Rectal smooth muscle tissue (tissue), 1 donor: ENCODE measurements at regions not wholly inside any gene's neighbourhood (a gene's known extent, or its start where the extent isn't known, plus 50 kb on each side); places are given as distances from the start of the nearest gene placed in this dataset.

Experiments
- H3K27ac ChIP-seq: one replicate; pipeline ENCODE4 v1.7.0; 2013; ENCODE audit warnings: low read depth, low read length, inconsistent platforms
- H3K27me3 ChIP-seq: one replicate; pipeline ENCODE4 v1.7.0; 2013; ENCODE audit warnings: low read length; ENCODE audit not compliant: control insufficient read depth, insufficient read depth
- H3K36me3 ChIP-seq: one replicate; pipeline ENCODE4 v1.7.0; 2013; ENCODE audit warnings: low read length; ENCODE audit not compliant: control insufficient read depth, insufficient read depth
- H3K4me1 ChIP-seq: one replicate; pipeline ENCODE4 v1.7.0; 2013; ENCODE audit warnings: low read length; ENCODE audit not compliant: control insufficient read depth, insufficient read depth
- H3K4me3 ChIP-seq: one replicate; pipeline ENCODE4 v1.7.0; 2013; ENCODE audit warnings: low read length
- H3K9ac ChIP-seq: one replicate; pipeline ENCODE4 v1.7.0; 2013; ENCODE audit warnings: low read length

DNA sequence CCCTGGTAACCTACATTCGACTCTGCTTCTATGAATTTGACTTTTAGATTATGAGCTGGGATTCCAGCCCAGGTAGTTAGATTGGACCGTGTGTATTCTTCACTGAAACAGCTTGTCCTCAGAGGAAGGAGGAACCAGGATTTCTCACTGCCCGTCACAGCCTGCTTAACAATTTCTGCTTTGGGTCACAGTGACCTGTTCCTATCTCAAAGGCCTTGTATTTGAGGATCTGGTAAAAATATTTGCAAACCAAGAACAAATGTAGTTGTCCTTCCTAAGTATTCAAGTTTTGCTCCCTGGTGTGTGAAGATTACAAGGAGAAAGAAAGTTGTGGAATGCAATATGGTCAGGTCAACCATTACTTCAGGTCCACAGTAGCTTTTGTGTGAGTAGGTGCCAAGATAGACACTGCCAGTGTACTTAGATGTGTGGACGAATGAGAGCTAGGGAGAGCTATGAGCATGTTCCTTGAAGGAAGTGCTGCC is 55.1 kb downstream of the KIF4B start:
- Histone ChIP-seq H3K36me3 (no peaks in the 10 kb centered on the region), H3K27ac (no peak overlapping the region), H3K4me1 (no peaks in the 10 kb centered on the region), H3K27me3 (no peaks in the 10 kb centered on the region), H3K9ac (no peak overlapping the region), H3K4me3 (no peak overlapping the region)

DNA sequence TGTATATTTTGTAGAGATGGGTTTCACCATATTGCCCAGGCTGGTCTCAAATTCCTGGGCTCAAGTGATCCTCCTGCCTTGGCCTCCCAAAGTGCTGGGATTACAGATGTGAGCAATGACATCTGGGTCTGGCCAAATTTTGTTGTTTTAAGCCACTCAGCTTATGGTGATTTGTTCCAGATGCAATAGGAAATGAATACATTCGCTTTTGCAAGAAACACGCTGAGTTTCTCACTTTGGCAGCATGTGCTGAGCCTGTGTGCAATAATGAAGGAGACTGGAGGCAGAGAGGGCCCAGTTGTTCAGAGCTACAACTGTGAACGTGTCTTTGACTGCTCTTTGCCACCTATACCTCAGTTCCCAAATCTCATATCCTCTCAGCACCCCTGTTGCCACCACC is 56.4 kb downstream of the KIF4B start:
- Histone ChIP-seq H3K9ac (no peak overlapping the region), H3K36me3 (no peaks in the 10 kb centered on the region), H3K27me3 (no peaks in the 10 kb centered on the region), H3K4me1 (no peaks in the 10 kb centered on the region), H3K4me3 (no peak overlapping the region), H3K27ac (no peak overlapping the region)

GRCh38 chr5:155070781-155071180 is 57.2 kb downstream of the KIF4B start:
- Histone ChIP-seq H3K36me3 (no peaks in the 10 kb centered on the region), H3K27ac (no peak overlapping the region), H3K9ac (no peak overlapping the region), H3K4me3 (no peak overlapping the region), H3K4me1 (no peaks in the 10 kb centered on the region), H3K27me3 (no peaks in the 10 kb centered on the region)

- H3K4me1 ChIP-seq, result no peaks in the 10 kb centered on the region
- no peaks in the 10 kb centered on the region for H3K36me3 ChIP-seq
- H3K4me3 ChIP-seq, result no peak overlapping the region
- H3K9ac ChIP-seq, result no peak overlapping the region
- no peaks in the 10 kb centered on the region for H3K27me3 ChIP-seq
- H3K27ac ChIP-seq, result no peak overlapping the region
Observed at GRCh38 chr5:155076379-155076778, 62.8 kb downstream of the KIF4B start.

- Histone ChIP-seq H3K27ac (no peak overlapping the region), H3K4me3 (no peak overlapping the region), H3K36me3 (no peaks in the 10 kb centered on the region), H3K4me1 (no peaks in the 10 kb centered on the region), H3K27me3 (no peaks in the 10 kb centered on the region), H3K9ac (no peak overlapping the region)
Observed at GRCh38 chr5:155079698-155080097, 66.1 kb downstream of the KIF4B start.

GRCh38 chr5:155080721-155081120 is 67.2 kb downstream of the KIF4B start:
- Histone ChIP-seq H3K9ac (no peak overlapping the region), H3K4me3 (no peak overlapping the region), H3K4me1 (no peaks in the 10 kb centered on the region), H3K27me3 (no peaks in the 10 kb centered on the region), H3K27ac (no peak overlapping the region), H3K36me3 (no peaks in the 10 kb centered on the region)

GRCh38 chr5:155081618-155082017 is 68.1 kb downstream of the KIF4B start:
- H3K27ac ChIP-seq, result no peak overlapping the region
- no peak overlapping the region for H3K9ac ChIP-seq
- no peaks in the 10 kb centered on the region for H3K36me3 ChIP-seq
- no peak overlapping the region for H3K4me3 ChIP-seq
- no peaks in the 10 kb centered on the region for H3K4me1 ChIP-seq
- no peaks in the 10 kb centered on the region for H3K27me3 ChIP-seq

GRCh38 chr5:155082401-155082800 is 68.8 kb downstream of the KIF4B start:
- peaks cover 1% of the 10 kb centered on the region for H3K4me1 ChIP-seq
- no peak overlapping the region for H3K27ac ChIP-seq
- H3K27me3 ChIP-seq, result no peaks in the 10 kb centered on the region
- no peak overlapping the region for H3K4me3 ChIP-seq
- H3K9ac ChIP-seq, result no peak overlapping the region
- H3K36me3 ChIP-seq, result no peaks in the 10 kb centered on the region

GRCh38 chr5:155085282-155085989 is 71.9 kb downstream of the KIF4B start:
- peaks cover 7% of the 10 kb centered on the region for H3K4me1 ChIP-seq
- H3K27ac ChIP-seq, result no peak overlapping the region
- no peaks in the 10 kb centered on the region for H3K27me3 ChIP-seq
- H3K4me3 ChIP-seq, result no peak overlapping the region
- H3K36me3 ChIP-seq, result no peaks in the 10 kb centered on the region
- no peak overlapping the region for H3K9ac ChIP-seq

- Histone ChIP-seq H3K4me1 (peaks cover 10% of the 10 kb centered on the region), H3K9ac (no peak overlapping the region), H3K27me3 (no peaks in the 10 kb centered on the region), H3K27ac (no peak overlapping the region), H3K4me3 (no peak overlapping the region), H3K36me3 (no peaks in the 10 kb centered on the region)
Observed at GRCh38 chr5:155087036-155087435, 73.5 kb downstream of the KIF4B start.

GRCh38 chr5:155088811-155089210 is 75.3 kb downstream of the KIF4B start:
- Histone ChIP-seq H3K36me3 (no peaks in the 10 kb centered on the region), H3K27ac (no peak overlapping the region), H3K27me3 (no peaks in the 10 kb centered on the region), H3K9ac (no peak overlapping the region), H3K4me3 (no peak overlapping the region), H3K4me1 (peaks cover 10% of the 10 kb centered on the region)

GRCh38 chr5:155089643-155090042 is 76.1 kb downstream of the KIF4B start:
- H3K9ac ChIP-seq, result no peak overlapping the region
- H3K27ac ChIP-seq, result no peak overlapping the region
- peaks cover 10% of the 10 kb centered on the region for H3K4me1 ChIP-seq
- no peaks in the 10 kb centered on the region for H3K27me3 ChIP-seq
- H3K36me3 ChIP-seq, result no peaks in the 10 kb centered on the region
- H3K4me3 ChIP-seq, result no peak overlapping the region

- no peak overlapping the region for H3K9ac ChIP-seq
- H3K36me3 ChIP-seq, result no peaks in the 10 kb centered on the region
- no peak overlapping the region for H3K4me3 ChIP-seq
- no peak overlapping the region for H3K27ac ChIP-seq
- no peaks in the 10 kb centered on the region for H3K27me3 ChIP-seq
- H3K4me1 ChIP-seq, result peaks cover 10% of the 10 kb centered on the region
Observed at GRCh38 chr5:155091063-155091648, 77.6 kb downstream of the KIF4B start.
